Calu3 (cell line): ENCODE measurements at regions not wholly inside any gene's neighbourhood (a gene's known extent, or its start where the extent isn't known, plus 50 kb on each side); places are given as distances from the start of the nearest gene placed in this dataset.

Source experiments
- BruUV-seq: library from RNA; stranded (reverse); fragments of 400-500 nt; replicated peaks from 2 replicates; lab custom pipeline; 2021; lab: Mats Ljungman, UMichigan
- CTCF ChIA-PET: fragments of 300-600 bp; sonication (Branson Sonifier 250); formaldehyde crosslinking; loops from one replicate; lab custom pipeline; 2022; ENCODE audit warnings: antibody characterized with exemption; lab: Charles Lee
- DNase-seq: peaks from one replicate; pipeline ENCODE4 v3.0.0; 2022
- H3K27ac Mint-ChIP-seq: one replicate; pipeline ENCODE4 v1.8.0; 2022; ENCODE audit warnings: mixed read lengths; ENCODE audit not compliant: unreplicated experiment
- H3K27me3 Mint-ChIP-seq: one replicate; pipeline ENCODE4 v1.8.0; 2022; ENCODE audit warnings: mixed read lengths; ENCODE audit not compliant: unreplicated experiment
- H3K36me3 Mint-ChIP-seq: one replicate; pipeline ENCODE4 v1.8.0; 2022; ENCODE audit warnings: mild to moderate bottlenecking, moderate library complexity, mixed read lengths; ENCODE audit not compliant: insufficient read depth, unreplicated experiment
- H3K4me1 Mint-ChIP-seq: one replicate; pipeline ENCODE4 v1.8.0; 2022; ENCODE audit warnings: mild to moderate bottlenecking, low read depth, mixed read lengths; ENCODE audit not compliant: unreplicated experiment
- H3K4me3 Mint-ChIP-seq: one replicate; pipeline ENCODE4 v1.8.0; 2022; ENCODE audit warnings: mild to moderate bottlenecking, low read depth, moderate library complexity, mixed read lengths; ENCODE audit not compliant: unreplicated experiment
- H3K9me3 Mint-ChIP-seq: one replicate; pipeline ENCODE4 v1.8.0; 2022; ENCODE audit warnings: low read depth, mixed read lengths; ENCODE audit not compliant: unreplicated experiment
- CTCF ChIP-seq: fragments of 200-600 bp; IDR thresholded peaks from one replicate; pipeline ENCODE4 v1.8.0; 2022; ENCODE audit warnings: antibody characterized with exemption; ENCODE audit not compliant: unreplicated experiment
- intact Hi-C: fragments of 100-400 bp; cut with micrococcal nuclease; formaldehyde crosslinking; loops from one replicate; pipeline ENCODE4 v1.10.0; 2022; ENCODE audit not compliant: unreplicated experiment

GRCh38 chr3:176712191-176712590 lies 485.1 kb downstream of the TBL1XR1 start:
- CTCF ChIA-PET: no interaction called here
- no peaks in the 10 kb centered on the region for H3K4me1 Mint-ChIP-seq
- DNase-seq: no peak
- no TSS peak for BruUV-seq
- intact Hi-C loops: no loop called here
- no peaks in the 10 kb centered on the region for H3K27me3 Mint-ChIP-seq
- no peak overlapping the region for H3K27ac Mint-ChIP-seq
- TF ChIP-seq CTCF: no peak
- no peaks in the 10 kb centered on the region for H3K36me3 Mint-ChIP-seq
- no peak overlapping the region for H3K4me3 Mint-ChIP-seq
- H3K9me3 Mint-ChIP-seq: peaks cover 3% of the 10 kb centered on the region

GRCh38 chr3:176699288-176699687 lies 498.0 kb downstream of the TBL1XR1 start:
- no peak for TF ChIP-seq CTCF
- Mint-ChIP-seq H3K4me3 (no peak overlapping the region), H3K9me3 (peaks cover 5% of the 10 kb centered on the region), H3K27me3 (no peaks in the 10 kb centered on the region), H3K27ac (no peak overlapping the region), H3K4me1 (peaks cover 9% of the 10 kb centered on the region), H3K36me3 (no peaks in the 10 kb centered on the region)
- BruUV-seq: no TSS peak
- intact Hi-C loops: no loop called here
- no peak for DNase-seq
- CTCF ChIA-PET: no interaction called here

GRCh38 chr3:176697284-176697889 lies 499.9 kb downstream of the TBL1XR1 start:
- H3K4me1 Mint-ChIP-seq: peaks cover 9% of the 10 kb centered on the region
- H3K36me3 Mint-ChIP-seq: no peaks in the 10 kb centered on the region
- no peak for TF ChIP-seq CTCF
- no peak for DNase-seq
- no peak overlapping the region for H3K4me3 Mint-ChIP-seq
- no peak overlapping the region for H3K27ac Mint-ChIP-seq
- H3K27me3 Mint-ChIP-seq: no peaks in the 10 kb centered on the region
- intact Hi-C loops: no loop called here
- peaks cover 5% of the 10 kb centered on the region for H3K9me3 Mint-ChIP-seq
- BruUV-seq: no TSS peak
- CTCF ChIA-PET: no interaction called here

GRCh38 chr3:176696816-176697215 lies 500.5 kb downstream of the TBL1XR1 start:
- H3K4me3 Mint-ChIP-seq: no peak overlapping the region
- TF ChIP-seq CTCF: no peak
- H3K36me3 Mint-ChIP-seq: no peaks in the 10 kb centered on the region
- intact Hi-C loops: no loop called here
- H3K4me1 Mint-ChIP-seq: peaks cover 9% of the 10 kb centered on the region
- H3K27me3 Mint-ChIP-seq: no peaks in the 10 kb centered on the region
- CTCF ChIA-PET: no interaction called here
- no peak for DNase-seq
- peaks cover 5% of the 10 kb centered on the region for H3K9me3 Mint-ChIP-seq
- no TSS peak for BruUV-seq
- no peak overlapping the region for H3K27ac Mint-ChIP-seq
